Tibial artery (tissue), 4 donors: ENCODE measurements at regions not wholly inside any gene's neighbourhood (a gene's known extent, or its start where the extent isn't known, plus 50 kb on each side); places are given as distances from the start of the nearest gene placed in this dataset.

Source experiments
- DNase-seq, 2 donors: peaks; one replicate each; pipeline ENCODE4 v3.0.0-alpha.2; 2019
- H3K27ac ChIP-seq, 2 donors: fragments of 200-600 bp; sonication (generic) in 1 of 2; 1 replicate in 1 of 2; 2 replicates in 1 of 2; pipeline ENCODE4 v1.5.1; 2018 to 2019; ENCODE audit warnings: mild to moderate bottlenecking in 1 of 2
- H3K27me3 ChIP-seq, 2 donors: fragments of 200-600 bp; sonication (generic) in 1 of 2; one replicate each; pipeline versions ENCODE4 v1.5.1 to v1.6.0; 2016 to 2019
- H3K36me3 ChIP-seq, 3 donors: fragments of 200-600 bp; sonication (generic) in 2 of 3; one replicate each; pipeline ENCODE4 v1.5.1; 2016 to 2019; ENCODE audit warnings: mild to moderate bottlenecking in 2 of 3
- H3K4me1 ChIP-seq, 4 donors: fragments of 200-600 bp; sonication (generic) in 2 of 4; 1 replicate in 3 of 4; 2 replicates in 1 of 4; pipeline ENCODE4 v1.5.1; 2016 to 2019
- H3K4me3 ChIP-seq, 2 donors: fragments of 200-600 bp; sonication (generic) in 1 of 2; 1 replicate in 1 of 2; 2 replicates in 1 of 2; pipeline ENCODE4 v1.5.1; 2018 to 2019; ENCODE audit warnings: mild to moderate bottlenecking in 2 of 2
- H3K9me3 ChIP-seq, 3 donors: fragments of 200-600 bp; sonication (generic) in 1 of 3; one replicate each; pipeline ENCODE4 v1.5.1; 2016 to 2019
- intact Hi-C: fragments of 100-400 bp; cut with DNase I; formaldehyde crosslinking; loops from one replicate; pipeline ENCODE4 v1.15.0; 2023; ENCODE audit warnings: low total_unique reads
- TF ChIP-seq, protein P1 (sequence below), 2 experiments: fragments of 200-600 bp in 1 of 2; fragments of 450-650 bp in 1 of 2; IDR thresholded peaks; one replicate each; pipeline ENCODE4 v1.5.1; 2017 to 2019; ENCODE audit warnings: antibody characterized with exemption in 2 of 2, mild to moderate bottlenecking in 1 of 2, moderate library complexity in 1 of 2

DNA sequence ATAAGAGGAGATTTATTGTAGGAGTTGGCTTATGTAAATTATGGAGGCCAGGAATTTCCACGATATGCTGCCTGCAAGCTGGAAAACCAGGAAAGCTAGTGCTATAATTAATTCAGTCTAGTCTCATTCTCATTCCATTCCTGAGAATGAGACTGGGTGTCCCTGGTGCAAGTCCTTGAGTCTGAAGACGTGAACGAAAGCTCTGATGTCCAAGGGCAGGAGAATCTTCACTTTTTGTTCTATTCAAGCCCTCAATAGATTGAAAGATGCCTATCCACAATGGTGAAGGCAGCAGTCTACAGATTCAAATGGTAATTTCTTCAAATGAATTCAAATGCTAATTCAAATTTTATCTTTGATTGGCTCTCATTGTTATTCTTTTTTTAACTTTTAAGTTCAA lies 851.1 kb upstream of the MGAT4C start:
- intact Hi-C loops, result no loop called here
- H3K27ac ChIP-seq, result no peak overlapping the region
- no peak for DNase-seq
- no peak overlapping the region for H3K4me3 ChIP-seq
- H3K36me3 ChIP-seq, result no peaks in the 10 kb centered on the region
- no peaks in the 10 kb centered on the region for H3K9me3 ChIP-seq
- no peaks in the 10 kb centered on the region for H3K27me3 ChIP-seq
- TF ChIP-seq, protein P1, sequence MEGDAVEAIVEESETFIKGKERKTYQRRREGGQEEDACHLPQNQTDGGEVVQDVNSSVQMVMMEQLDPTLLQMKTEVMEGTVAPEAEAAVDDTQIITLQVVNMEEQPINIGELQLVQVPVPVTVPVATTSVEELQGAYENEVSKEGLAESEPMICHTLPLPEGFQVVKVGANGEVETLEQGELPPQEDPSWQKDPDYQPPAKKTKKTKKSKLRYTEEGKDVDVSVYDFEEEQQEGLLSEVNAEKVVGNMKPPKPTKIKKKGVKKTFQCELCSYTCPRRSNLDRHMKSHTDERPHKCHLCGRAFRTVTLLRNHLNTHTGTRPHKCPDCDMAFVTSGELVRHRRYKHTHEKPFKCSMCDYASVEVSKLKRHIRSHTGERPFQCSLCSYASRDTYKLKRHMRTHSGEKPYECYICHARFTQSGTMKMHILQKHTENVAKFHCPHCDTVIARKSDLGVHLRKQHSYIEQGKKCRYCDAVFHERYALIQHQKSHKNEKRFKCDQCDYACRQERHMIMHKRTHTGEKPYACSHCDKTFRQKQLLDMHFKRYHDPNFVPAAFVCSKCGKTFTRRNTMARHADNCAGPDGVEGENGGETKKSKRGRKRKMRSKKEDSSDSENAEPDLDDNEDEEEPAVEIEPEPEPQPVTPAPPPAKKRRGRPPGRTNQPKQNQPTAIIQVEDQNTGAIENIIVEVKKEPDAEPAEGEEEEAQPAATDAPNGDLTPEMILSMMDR (IDR thresholded peaks at IDR 0.05), result no peak
- H3K4me1 ChIP-seq, result no peaks in the 10 kb centered on the region

DNA sequence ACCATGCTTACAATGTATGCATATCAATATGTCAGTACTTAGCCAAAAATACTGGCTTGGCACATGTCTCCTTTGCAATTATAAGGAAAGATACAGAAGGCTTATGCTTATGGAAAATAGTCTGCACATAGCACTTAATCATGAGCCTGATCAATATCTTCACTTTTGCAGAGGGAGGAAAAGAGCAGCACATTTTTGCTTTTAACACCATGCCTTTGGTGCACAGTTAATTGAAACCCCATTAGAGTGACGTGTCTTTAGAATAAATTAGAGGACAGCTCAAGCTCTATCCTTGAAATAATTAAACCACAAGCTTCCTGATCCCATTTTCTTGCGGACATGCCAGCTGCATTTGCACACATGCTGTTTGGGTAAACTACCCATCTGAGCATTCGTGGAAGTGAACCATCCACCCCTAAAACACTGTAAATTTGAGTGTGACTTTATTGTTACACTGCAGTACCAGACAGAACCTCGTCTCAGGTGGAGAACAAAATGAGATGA lies 839.9 kb upstream of the MGAT4C start:
- no peaks in the 10 kb centered on the region for H3K27me3 ChIP-seq
- H3K4me1 ChIP-seq, result no peaks in the 10 kb centered on the region
- TF ChIP-seq, protein P1 (IDR thresholded peaks at IDR 0.05), result no peak
- no peaks in the 10 kb centered on the region for H3K9me3 ChIP-seq
- intact Hi-C loops, result no loop called here
- H3K4me3 ChIP-seq, result no peak overlapping the region
- DNase-seq, result no peak
- H3K27ac ChIP-seq, result no peak overlapping the region
- no peaks in the 10 kb centered on the region for H3K36me3 ChIP-seq

DNA sequence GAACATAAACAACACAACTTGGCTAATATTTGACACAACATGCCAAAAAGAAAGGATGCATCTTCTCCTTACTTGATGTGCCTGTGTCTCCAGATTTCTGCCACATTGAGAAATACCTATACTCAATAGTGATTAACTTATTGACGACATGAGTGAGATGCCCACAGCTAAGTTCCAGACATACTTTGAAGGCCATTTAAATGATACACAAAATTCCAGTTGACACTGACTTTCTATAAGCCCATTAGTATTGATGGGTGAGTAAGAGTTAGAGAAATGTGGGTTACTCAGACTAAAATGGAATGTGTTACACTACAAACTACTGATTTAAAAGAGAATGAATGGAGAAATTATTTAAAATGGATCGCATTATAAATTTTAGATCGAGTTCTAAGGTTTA lies 838.2 kb upstream of the MGAT4C start:
- intact Hi-C loops, result no loop called here
- Histone ChIP-seq H3K27ac (no peak overlapping the region), H3K4me3 (no peak overlapping the region), H3K36me3 (no peaks in the 10 kb centered on the region), H3K4me1 (no peaks in the 10 kb centered on the region), H3K9me3 (no peaks in the 10 kb centered on the region), H3K27me3 (no peaks in the 10 kb centered on the region)
- TF ChIP-seq, protein P1 (IDR thresholded peaks at IDR 0.05), result no peak
- no peak for DNase-seq

DNA sequence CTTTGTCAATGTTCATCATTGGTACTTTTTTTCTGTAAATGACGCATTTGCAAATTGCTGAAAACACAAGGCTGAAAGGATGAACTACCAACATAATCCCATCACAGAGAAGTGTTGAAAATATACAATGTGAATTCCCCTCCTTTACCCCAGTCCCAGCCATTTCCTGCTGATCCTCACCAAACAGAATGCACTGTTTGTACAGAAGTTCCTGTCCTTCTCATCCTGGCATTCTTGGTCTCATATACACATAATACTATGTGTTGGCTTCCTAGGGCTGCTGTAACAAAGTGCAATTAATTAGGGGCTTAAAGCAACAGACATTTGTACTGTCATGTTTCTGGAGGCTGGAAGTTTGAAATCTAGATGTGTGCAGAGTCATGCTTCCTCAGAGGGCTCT lies 836.2 kb upstream of the MGAT4C start:
- intact Hi-C loops, result no loop called here
- no peak for DNase-seq
- no peak overlapping the region for H3K27ac ChIP-seq

DNA sequence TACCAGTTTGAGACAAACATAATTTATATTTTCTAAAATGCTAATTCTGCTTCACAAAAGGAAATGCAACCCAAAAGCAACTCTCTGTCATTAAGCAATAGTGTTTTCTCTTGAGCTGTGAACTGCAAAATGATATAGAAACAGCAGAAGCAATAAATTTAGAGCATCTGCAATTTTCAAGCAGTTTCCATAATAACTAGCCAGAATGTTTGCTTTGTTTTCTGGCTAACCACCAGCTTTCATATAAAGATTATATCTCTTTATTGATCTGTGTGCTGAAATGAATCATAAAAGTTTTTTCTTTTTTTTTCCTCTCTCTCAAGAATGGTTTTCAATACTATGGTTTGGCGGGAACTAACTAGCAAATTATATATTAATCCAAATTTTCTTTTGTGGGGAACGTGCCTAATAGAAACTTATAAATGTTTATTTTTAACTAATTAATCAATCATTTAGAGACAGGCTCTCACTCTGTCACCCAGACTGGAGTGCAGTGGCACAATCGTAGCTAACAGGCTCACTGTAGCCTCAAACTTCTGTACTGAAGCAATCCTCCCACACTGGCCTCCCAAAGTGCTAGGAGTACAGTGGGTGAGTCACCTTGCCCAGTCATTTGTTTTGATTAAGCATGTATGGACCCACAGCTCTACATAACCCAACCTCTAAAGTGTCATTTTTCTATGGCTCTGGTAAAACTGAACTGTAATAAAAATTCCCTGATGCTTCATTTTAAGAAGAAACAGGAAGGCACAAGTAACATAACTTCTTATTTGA lies 830.1 kb upstream of the MGAT4C start:
- DNase-seq, result no peak
- H3K27me3 ChIP-seq, result no peaks in the 10 kb centered on the region
- no peaks in the 10 kb centered on the region for H3K9me3 ChIP-seq
- no peaks in the 10 kb centered on the region for H3K4me1 ChIP-seq
- H3K27ac ChIP-seq, result no peak overlapping the region
- intact Hi-C loops, result no loop called here
- H3K4me3 ChIP-seq, result no peak overlapping the region
- H3K36me3 ChIP-seq, result no peaks in the 10 kb centered on the region
- TF ChIP-seq, protein P1 (IDR thresholded peaks at IDR 0.05), result no peak

More for the DNA sequence above, 836.2 kb upstream of the MGAT4C start:
- no peaks in the 10 kb centered on the region for H3K9me3 ChIP-seq
- H3K27me3 ChIP-seq, result no peaks in the 10 kb centered on the region
- no peak overlapping the region for H3K4me3 ChIP-seq
- H3K4me1 ChIP-seq, result no peaks in the 10 kb centered on the region
- TF ChIP-seq, protein P1 (IDR thresholded peaks at IDR 0.05), result no peak
- no peaks in the 10 kb centered on the region for H3K36me3 ChIP-seq
